ENCODE measurements at regions not wholly inside any gene's neighbourhood (a gene's known extent, or its start where the extent isn't known, plus 50 kb on each side); places are given as distances from the start of the nearest gene placed in this dataset.

- TF ChIP-seq, protein P1, sequence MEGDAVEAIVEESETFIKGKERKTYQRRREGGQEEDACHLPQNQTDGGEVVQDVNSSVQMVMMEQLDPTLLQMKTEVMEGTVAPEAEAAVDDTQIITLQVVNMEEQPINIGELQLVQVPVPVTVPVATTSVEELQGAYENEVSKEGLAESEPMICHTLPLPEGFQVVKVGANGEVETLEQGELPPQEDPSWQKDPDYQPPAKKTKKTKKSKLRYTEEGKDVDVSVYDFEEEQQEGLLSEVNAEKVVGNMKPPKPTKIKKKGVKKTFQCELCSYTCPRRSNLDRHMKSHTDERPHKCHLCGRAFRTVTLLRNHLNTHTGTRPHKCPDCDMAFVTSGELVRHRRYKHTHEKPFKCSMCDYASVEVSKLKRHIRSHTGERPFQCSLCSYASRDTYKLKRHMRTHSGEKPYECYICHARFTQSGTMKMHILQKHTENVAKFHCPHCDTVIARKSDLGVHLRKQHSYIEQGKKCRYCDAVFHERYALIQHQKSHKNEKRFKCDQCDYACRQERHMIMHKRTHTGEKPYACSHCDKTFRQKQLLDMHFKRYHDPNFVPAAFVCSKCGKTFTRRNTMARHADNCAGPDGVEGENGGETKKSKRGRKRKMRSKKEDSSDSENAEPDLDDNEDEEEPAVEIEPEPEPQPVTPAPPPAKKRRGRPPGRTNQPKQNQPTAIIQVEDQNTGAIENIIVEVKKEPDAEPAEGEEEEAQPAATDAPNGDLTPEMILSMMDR (IDR thresholded peaks at IDR 0.05), result no peak
- no peak for TF ChIP-seq POLR2A (IDR thresholded peaks at IDR 0.05)
Observed at GRCh38 chrY:7936831-7937230, 1025.3 kb upstream of the AMELY start.
